ENCODE measurements at regions not wholly inside any gene's neighbourhood (a gene's known extent, or its start where the extent isn't known, plus 50 kb on each side); places are given as distances from the start of the nearest gene placed in this dataset.
"Not testable (repeated sequence)": the region's sequence is repeated elsewhere in the genome, so short reads cannot be mapped to it uniquely, and the experiment has no call there.

GRCh38 chr5:19270153-19270552 is 717.8 kb downstream of the CDH18 start:
- DNase-seq: no peak

GRCh38 chr5:19274578-19274977 is 713.4 kb downstream of the CDH18 start:
- DNase-seq: no peak

- DNase-seq: no peak
These were observed 702.7 kb downstream of the CDH18 start for GRCh38 chr5:19285286-19285685.

DNA sequence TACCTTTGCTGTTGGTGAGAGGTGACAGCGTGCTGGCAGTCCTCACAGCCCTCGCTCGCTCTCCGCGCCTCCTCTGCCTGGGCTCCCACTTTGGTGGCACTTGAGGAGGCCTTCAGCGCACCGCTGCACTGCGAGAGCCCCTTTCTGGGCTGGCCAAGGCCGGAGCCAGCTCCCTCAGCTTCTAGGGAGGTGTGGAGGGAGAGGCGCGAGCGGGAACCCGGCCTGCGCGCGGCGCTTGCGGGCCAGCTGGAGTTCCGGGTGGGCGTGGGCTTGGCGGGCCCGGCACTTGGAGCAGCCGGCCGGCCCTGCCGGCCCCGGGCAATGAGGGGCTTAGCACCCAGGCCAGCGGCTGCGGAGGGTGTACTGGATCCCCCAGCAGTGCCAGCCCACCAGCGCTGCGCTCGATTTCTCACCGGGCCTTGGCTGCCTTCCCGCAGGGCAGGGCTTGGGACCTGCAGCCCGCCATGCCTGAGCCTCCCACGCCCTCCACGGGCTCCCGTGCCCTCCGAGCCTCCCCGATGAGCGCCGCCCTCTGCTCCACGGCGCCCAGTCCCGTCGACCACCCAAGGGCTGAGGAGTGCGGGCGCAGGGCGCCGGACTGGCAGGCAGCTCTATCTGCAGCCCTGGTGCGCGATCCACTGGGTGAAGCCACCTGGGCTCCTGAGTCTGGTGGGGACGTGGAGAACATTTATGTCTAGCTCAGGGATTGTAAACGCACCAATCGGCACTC is 700.3 kb downstream of the CDH18 start:
- not testable (repeated sequence) for DNase-seq

- DNase-seq: not testable (repeated sequence)
These were observed 699.7 kb downstream of the CDH18 start for GRCh38 chr5:19288311-19288710.

- DNase-seq: no peak
These were observed 690.1 kb downstream of the CDH18 start for GRCh38 chr5:19297934-19298333.

- DNase-seq: no peak
These were observed 686.7 kb downstream of the CDH18 start for GRCh38 chr5:19301271-19301670.

DNA sequence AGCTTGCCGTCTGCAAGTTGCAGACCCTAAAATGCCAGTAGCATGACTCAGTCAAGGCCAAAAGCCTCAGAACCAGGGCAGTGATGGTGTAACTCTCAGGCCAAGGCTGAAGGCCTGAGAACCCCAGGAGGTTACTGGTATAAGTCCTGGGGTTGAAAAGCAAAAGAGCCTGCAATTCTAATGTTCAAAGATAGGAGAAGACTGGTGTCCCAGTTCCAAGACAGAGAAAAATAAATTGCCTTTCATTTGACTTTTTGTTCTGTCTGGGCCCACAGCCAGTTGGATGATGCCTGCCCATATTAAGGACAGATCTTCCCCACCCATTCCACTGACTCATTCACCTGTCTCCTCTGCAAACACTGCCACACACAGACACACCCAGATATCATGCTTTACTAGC is 673.2 kb downstream of the CDH18 start:
- DNase-seq: no peak

GRCh38 chr5:19319252-19319651 is 668.7 kb downstream of the CDH18 start:
- DNase-seq: no peak

DNA sequence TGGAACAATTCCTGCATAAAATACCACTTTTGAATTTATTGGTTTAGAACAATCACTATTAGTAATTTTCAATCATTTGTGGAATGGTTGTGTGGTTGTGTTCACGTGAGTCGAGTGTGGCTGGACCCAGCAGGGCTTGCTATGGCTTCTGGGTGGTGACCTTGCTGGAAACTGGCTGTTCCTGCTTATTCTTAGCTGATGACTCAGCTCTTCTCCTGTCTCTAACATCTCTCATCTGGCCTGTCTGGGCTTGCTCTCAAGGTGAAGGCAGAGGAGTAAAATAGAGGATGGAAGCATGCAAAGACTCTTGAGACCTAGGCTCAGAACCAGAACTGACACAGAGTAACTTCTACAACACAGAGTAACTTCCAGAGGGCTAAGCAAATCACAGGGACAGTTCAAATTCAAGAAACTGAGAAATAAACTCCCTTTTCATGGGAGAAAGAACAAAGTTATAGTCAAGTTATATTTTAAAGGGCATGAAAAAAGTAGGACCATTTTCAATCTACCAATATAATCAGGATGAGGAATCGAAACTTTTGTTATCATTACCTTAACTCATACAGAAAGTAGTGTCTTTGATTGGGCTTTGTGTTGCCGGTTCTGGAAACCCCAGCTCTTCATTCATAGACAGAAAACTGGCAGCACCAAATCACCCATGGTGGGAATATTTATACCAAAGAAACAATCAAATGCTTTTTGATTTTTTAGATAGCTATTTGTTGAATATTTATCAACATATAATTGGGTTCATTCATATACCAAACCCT is 665.1 kb downstream of the CDH18 start:
- DNase-seq: no peak

- no peak for DNase-seq
These were observed 653.7 kb downstream of the CDH18 start for GRCh38 chr5:19334278-19334677.

DNA sequence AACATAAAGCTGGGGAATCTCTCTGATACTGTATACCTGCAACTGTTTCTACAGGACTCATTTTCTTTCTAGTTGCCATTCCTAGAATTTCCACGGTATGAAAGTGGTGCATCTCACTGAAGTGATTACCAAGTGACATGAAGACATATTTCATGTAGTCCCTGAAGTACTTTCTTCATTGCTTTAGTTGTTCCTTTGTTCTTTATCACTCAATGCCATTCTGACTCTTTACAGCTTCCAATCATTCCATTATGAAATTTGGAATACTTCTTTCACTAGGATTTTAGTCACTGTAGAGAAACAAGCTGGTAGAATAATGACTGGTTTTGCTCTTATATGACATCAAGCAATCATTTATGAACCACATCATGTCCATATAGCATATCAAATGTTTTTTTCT is 645.1 kb downstream of the CDH18 start:
- no peak for DNase-seq

DNA sequence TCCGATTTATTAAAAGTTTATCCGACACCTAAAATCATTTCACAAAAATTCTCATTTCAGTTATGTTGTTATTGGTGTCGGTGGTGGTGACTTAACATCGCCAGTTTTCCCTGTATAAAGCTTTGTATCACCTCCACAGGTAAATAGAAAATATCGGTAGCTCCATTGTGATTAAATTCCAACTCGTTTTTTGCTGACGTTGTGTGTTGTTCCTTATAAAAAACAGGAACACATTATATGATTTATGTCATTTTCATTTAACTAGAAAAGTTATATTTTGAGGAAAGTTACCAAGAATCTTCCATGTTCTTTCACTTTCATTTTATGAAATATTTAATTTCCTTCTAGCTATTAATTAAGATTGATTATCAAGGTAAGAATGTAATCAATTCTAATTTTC is 635.9 kb downstream of the CDH18 start:
- no peak for DNase-seq

GRCh38 chr5:19369048-19369447 is 619.0 kb downstream of the CDH18 start:
- DNase-seq: no peak

GRCh38 chr5:19369561-19369960 is 618.4 kb downstream of the CDH18 start:
- DNase-seq: no peak

- no peak for DNase-seq
These were observed 617.2 kb downstream of the CDH18 start for GRCh38 chr5:19370655-19371386.

GRCh38 chr5:19388391-19388790 is 599.6 kb downstream of the CDH18 start:
- no peak for DNase-seq

GRCh38 chr5:19401032-19401431 is 587.0 kb downstream of the CDH18 start:
- DNase-seq: no peak

GRCh38 chr5:19406576-19407365 is 581.2 kb downstream of the CDH18 start:
- DNase-seq: no peak

GRCh38 chr5:19408149-19408548 is 579.9 kb downstream of the CDH18 start:
- no peak for DNase-seq

DNA sequence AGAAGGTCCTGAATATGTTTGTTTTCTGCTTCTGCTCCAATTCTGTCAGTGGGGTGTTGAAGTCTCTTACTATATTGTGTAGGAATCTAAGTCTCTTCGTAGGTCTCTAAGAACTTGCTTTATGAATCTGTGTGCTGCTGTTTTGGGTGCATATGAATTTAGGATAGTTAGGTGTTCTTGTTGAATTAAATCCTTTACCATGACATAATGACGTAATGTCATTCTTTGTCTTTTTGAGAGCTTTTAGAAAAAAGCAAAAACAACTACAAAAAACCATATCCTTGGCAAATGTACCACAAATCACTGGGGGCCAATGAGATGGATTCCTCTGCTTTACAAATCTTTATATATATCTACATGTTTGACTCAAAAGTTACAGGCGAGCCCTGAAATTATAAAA is 576.1 kb downstream of the CDH18 start:
- no peak for DNase-seq

Measured in GF-D8 (cell line).